ENCODE measurements at regions not wholly inside any gene's neighbourhood (a gene's known extent, or its start where the extent isn't known, plus 50 kb on each side); places are given as distances from the start of the nearest gene placed in this dataset.

DNA sequence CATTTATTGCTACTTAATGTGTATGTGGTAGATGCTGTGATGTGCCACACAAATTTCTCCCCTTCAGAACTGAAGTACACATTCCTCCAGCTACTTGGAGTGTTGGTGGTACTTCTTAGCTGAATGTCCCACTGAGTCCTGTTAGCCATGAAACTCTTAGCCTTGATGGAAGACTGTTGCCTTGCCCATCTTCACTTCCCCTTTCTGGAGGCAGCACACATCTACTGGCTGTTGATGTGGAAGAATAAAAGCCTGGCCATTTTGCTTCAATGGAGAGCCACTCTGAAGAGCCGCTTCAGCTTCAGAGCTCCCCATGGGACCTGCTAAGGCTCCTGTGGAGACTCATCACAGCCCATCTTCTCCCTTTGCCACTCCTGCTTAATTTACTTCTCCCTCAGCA, 157.7 kb upstream of the PITX2 start:
- no peak for DNase-seq

- DNase-seq: no peak
These were observed 159.1 kb upstream of the PITX2 start for GRCh38 chr4:110781944-110782343.

GRCh38 chr4:110787109-110787508, 164.2 kb upstream of the PITX2 start:
- no peak for DNase-seq

DNA sequence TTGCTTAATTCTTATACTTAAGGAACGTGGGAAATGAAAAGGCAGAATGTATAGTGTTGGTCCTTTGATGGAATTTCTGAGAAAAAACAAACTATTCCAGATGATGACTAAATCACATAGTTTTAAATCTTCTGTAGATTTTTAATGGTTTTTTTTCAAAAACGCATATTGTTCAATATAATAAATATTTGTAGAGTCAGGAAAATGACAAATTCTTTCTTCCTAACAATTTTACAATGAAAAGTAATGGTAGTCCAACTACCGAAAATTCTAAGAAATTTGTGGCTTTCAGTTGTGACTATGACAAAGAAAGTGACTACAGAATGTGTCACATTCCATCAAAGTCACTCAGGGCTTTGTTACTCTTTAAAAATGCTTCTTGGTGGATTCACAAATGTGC, 164.8 kb upstream of the PITX2 start:
- DNase-seq: no peak

GRCh38 chr4:110788302-110788701, 165.4 kb upstream of the PITX2 start:
- DNase-seq: no peak

- no peak for DNase-seq
These were observed 169.2 kb upstream of the PITX2 start for GRCh38 chr4:110792036-110792435.

GRCh38 chr4:110793381-110793801, 170.5 kb upstream of the PITX2 start:
- no peak for DNase-seq

DNA sequence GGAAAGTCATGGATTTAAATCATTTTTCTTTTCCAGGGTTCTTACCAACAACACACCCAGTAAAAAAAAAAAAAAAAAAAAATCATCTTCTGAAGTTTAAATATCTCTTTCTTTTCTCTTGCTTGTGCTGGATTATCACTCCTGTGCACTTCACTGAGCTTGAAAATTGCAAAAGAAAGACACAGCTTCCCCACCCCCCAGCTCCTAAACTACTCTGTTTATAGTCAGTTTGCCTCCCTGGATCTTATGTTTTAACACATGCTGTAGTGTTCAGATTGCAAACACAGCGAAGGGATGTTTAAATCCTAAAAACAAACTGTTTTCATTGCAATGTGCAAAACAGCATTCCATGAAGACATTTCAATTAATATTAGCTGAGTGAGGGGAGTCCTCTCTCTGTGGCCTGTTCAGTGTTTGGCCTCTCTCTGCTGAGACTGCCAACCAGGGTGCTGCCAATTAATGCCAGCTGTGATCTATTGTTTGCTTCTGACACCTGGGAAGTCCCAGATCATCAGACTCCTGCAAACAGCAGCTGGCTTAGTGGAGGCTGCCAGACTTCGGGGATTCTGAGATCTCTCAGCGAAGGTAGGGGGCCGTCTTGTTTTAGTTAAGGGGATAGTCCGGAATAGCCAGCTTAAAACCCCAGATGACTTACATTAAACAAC, 171.1 kb upstream of the PITX2 start:
- DNase-seq: no peak

GRCh38 chr4:110795971-110796370, 173.1 kb upstream of the PITX2 start:
- DNase-seq: no peak

DNA sequence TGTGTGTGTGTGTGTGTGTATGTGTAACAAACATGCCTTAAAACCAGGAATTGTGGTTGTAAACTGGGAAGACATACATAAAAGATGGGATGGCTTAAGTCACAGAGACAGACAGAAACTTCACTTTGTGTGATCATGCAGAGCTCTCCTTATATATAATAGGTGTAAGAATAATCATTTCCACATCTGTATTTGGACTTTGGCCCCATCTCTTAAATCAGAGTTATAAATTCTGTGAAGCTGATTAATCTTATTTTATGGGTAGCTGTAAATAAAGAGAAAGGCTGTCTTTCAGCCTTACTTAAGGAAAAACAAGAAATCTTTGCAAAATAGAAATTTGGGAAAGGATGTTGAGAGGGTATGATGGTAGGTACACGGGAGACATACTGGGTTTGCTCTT, 174.6 kb upstream of the PITX2 start:
- no peak for DNase-seq

DNA sequence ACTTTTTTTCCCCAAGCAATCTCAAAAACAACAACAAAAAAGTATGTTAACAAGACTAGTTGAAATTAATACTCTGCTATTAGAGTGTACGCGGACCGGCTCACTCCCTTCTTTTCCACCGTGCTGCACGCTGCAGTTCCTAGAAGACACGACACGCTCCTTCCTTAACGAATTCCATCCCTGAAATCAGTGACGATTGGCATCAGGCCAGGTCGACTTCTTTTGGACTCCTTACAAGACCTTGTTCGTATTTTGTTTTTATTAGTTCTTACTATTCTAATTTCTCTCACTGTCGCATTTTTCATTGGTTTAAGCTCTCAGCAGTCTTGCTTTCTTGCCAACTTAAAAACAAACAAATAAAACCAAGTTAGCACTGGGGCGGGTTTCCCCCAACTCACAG, 175.8 kb upstream of the PITX2 start:
- no peak for DNase-seq

DNA sequence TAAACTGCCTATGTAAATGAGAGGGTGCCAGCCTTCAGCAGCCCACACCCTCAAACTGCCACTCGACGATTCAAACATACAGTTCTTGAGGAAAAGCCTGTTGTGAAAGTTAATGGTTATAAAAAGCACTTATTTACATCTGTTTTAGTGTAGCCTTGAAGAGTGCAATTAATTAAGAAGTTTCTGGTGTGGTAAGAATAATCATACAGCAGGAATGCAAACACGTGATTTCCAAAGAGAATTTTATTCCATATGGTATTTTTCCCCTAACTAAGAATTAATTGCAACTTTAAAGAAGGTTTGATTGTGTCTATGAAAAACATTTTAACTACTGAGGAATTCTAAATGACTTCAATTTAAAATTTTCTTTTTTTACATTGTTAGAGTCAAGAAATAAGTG, 176.3 kb upstream of the PITX2 start:
- DNase-seq: no peak

DNA sequence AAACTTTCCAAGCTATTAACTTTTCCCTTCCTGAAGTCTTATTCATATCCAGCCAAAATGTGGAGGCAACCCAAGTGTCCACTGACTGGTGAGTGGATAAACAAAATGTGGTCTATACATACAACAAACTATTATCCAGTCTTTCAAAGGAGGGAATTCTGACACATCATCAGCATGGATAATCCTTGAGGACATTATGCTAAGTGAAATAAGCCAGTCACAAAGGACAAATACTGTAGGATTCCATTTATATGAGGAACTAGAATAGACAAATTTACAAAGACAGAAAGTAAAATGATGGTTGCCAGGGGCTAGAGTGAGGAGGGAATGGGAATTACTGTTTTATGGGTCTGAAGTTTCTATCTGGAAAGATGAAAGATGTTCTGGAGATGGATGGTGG, 178.7 kb upstream of the PITX2 start:
- DNase-seq: no peak

GRCh38 chr4:110808351-110808878, 185.5 kb upstream of the PITX2 start:
- no peak for DNase-seq

DNA sequence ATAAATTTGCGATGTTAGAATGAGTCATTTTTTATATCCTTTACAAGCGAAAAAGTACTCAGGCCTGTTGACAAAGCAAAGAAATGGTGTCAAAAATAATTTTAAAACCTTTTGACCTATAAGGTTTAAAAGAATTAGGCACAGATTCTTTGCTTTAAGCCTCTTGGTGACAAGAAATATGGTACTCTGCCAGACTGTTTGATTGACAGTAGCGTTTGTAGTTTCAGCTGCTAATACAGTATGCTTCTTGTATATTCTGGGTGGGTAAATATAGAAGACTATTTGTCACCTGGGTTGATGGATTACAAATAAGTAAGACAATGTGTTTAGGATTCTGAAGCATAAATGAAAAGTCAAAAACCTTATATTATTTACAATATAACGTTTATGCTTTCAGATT, 193.1 kb upstream of the PITX2 start:
- DNase-seq: peak; percentile 39

DNA sequence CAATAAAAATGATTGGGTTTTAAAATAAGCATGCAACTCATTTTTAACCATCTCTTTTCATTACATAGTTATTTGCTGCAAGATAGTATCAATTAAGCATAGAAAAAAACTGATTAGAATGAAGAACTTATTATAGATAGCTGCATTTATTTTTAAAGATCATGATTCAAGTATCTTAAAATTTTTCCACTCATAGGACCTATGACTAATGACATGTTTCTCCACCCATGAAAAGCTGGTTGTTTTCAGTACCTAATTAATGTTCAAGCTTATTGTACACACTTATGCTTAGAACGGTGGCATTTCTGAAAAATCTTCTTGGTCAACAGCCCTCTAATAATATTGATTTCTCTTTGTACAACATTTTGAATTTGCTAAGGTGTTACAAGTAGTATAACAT, 193.5 kb upstream of the PITX2 start:
- no peak for DNase-seq

- DNase-seq: no peak
These were observed 198.3 kb upstream of the PITX2 start for GRCh38 chr4:110821186-110821585.

DNA sequence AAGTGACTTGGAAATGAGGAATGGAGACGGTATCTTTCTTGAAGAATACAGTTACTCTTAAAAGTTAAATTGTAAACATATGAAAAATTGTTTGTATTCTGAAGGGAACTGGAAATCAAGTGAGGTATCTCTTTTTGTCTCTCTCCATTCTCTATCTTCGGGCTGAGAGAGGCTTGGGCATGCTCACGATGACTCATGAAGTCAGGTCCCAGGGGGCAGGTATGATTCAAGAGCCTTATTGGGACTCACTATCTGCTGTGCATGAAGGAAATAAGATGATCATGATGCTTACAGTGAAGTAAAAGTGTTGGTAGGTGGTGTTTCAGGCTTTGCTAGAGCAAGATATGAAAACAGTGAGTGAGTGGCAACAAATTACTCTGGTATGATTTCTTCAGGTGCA, 200.4 kb upstream of the PITX2 start:
- DNase-seq: no peak

DNA sequence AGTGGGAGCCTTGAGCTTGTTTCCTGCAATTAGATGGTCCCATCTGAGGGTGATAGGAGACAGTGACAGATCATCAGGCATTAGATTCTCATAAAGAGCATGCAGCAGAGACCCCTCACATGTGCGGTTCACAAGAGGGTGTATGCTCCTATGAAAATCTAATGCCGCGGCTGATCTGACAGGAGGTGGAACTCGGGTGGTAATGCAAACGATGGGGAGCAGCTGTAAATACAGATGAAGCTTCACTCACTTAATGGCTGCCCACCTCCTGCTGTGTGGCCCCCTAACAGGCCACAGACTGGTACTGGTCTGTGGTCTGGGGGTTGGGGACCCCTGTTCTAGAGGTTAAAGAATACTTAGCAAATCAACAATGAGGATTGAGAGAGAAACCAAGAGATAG, 201.5 kb upstream of the PITX2 start:
- no peak for DNase-seq

- no peak for DNase-seq
These were observed 203.8 kb upstream of the PITX2 start for GRCh38 chr4:110826656-110827055.

DNA sequence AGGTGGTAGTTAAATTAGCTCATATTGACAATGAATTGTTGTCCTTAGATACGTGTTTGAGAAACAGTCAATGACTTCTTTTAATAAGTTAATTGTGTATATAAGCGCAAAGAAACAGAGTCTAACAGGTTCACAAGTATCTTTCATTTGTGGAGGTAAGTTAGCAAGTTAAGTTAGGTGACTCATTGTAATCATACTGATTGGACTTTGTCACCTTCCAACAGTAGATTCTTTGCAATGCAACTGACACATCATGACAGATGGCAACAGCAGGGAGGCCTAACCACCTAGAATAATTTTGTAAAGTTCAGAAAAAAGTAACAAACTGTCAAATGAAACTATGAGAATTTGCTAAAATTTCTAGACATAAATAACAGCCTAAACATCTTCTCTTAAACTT, 207.6 kb upstream of the PITX2 start:
- DNase-seq: no peak

GRCh38 chr4:110837896-110838450, 215.1 kb upstream of the PITX2 start:
- DNase-seq: no peak

DNA sequence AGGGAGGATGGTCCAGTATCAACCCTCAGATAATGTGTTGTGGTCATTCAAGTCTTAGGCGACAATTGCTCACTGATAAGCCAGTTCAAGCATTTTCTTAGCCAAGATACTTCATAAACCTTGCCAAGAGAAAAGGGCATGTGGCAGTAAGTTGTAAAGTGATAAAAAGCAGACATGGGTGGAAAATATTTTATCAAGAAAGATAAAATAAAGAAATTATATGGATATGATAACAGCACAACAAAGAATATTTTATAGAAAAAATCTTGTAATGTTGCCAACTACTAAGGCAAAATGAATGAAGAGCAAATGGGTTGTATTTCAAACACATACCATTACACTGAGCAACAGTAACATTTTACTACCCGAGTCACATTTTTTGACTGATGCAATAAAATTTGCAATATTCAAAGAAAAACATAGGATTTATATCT, 217.4 kb upstream of the PITX2 start:
- no peak for DNase-seq

DNA sequence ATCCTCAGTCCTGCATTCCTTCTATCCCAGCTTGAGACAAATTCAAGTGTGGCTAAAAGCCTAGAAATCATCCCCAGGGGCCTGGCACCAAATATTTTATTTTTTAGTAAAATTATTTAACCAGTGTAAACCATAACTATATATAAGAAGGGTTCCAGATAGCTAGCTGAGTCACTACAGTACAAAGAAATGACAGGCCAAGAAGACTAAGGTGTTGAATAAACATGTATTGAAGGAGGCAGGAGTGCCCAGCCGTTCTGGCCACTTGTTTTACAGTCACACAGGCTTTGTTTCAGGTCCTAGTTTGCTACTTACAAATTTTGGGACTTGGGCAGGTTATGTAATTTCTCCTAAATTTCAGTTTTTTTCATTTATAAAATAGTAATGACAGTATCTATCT, 225.9 kb upstream of the PITX2 start:
- DNase-seq: no peak

DNA sequence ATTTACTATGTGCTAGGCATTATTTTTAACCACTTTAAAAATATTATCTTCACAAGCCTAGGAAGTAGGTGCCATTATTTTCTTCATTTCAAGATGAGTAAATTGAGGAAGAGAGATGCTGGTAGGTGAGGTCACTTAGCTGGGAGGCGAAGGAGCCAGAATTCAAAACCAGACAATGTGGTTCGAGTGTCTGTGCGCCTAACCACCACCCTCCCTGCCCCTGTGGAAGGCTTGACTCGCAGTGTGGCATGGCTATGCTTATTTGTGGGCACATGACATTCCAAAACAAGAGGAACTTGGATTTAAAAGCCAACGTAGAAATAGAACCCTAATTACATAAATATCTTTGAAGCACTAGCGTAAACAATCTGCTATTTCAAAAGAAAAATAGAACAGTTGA, 226.6 kb upstream of the PITX2 start:
- no peak for DNase-seq
